CD14-positive monocyte (primary cell): ENCODE measurements at regions not wholly inside any gene's neighbourhood (a gene's known extent, or its start where the extent isn't known, plus 50 kb on each side); places are given as distances from the start of the nearest gene placed in this dataset.

Source experiments
- DNase-seq, 3 donors: peaks; one replicate each; pipeline ENCODE4 v3.0.0-alpha.2; 2011 to 2022
- H2AFZ ChIP-seq: 2 replicates; pipeline ENCODE4 v1.6.0; 2012; ENCODE audit warnings: mild to moderate bottlenecking, low read depth, low read length, inconsistent platforms; ENCODE audit not compliant: insufficient read depth, poor library complexity, severe bottlenecking
- H3K27ac ChIP-seq, 2 donors: 1 replicate in 1 of 2; 2 replicates in 1 of 2; pipeline ENCODE4 v1.5.1; 2012 to 2013; ENCODE audit warnings: low read length in 2 of 2, control low read depth in 1 of 2, inconsistent platforms in 1 of 2, low read depth in 1 of 2, mild to moderate bottlenecking in 1 of 2
- H3K27me3 ChIP-seq, 2 donors: one replicate each; pipeline versions ENCODE4 v1.6.0 to v1.6.1; 2011 to 2013; ENCODE audit warnings: low read length in 2 of 2; ENCODE audit not compliant: control insufficient read depth in 2 of 2, insufficient read depth in 2 of 2
- H3K36me3 ChIP-seq, 2 donors: replicated peaks in 1 of 2; 1 replicate in 1 of 2; 2 replicates in 1 of 2; pipeline versions ENCODE4 v1.5.1 to v1.6.1; 2012 to 2013; ENCODE audit warnings: low read length in 2 of 2, control low read depth in 1 of 2, inconsistent platforms in 1 of 2, mild to moderate bottlenecking in 1 of 2; ENCODE audit not compliant: insufficient read depth in 2 of 2, control insufficient read depth in 1 of 2
- H3K4me1 ChIP-seq, 2 donors: 1 replicate in 1 of 2; 2 replicates in 1 of 2; pipeline versions ENCODE4 v1.5.1 to v1.6.1; 2012 to 2013; ENCODE audit warnings: low read length in 2 of 2, control low read depth in 1 of 2, inconsistent platforms in 1 of 2, mild to moderate bottlenecking in 1 of 2, moderate library complexity in 1 of 2; ENCODE audit not compliant: insufficient read depth in 2 of 2, control insufficient read depth in 1 of 2
- H3K4me2 ChIP-seq: replicated peaks from 2 replicates; pipeline ENCODE3; 2012; ENCODE audit warnings: low read length, moderate library complexity, mild to moderate bottlenecking; ENCODE audit not compliant: poor library complexity, severe bottlenecking; ENCODE audit errors: extremely low read depth
- H3K4me3 ChIP-seq, 3 experiments: fragments of 200-600 bp in 1 of 3; sonication (generic) in 1 of 3; replicated peaks in 1 of 3; 1 replicate in 2 of 3; 2 replicates in 1 of 3; pipeline ENCODE4 v1.5.1; 2011 to 2013; ENCODE audit warnings: low read length in 3 of 3, mild to moderate bottlenecking in 3 of 3, control low read depth in 2 of 3, low read depth in 2 of 3, inconsistent platforms in 1 of 3, moderate library complexity in 1 of 3
- H3K79me2 ChIP-seq: 2 replicates; pipeline ENCODE4 v1.6.0; 2012; ENCODE audit warnings: mild to moderate bottlenecking, control low read depth, inconsistent platforms, low read length, moderate library complexity; ENCODE audit not compliant: insufficient read depth
- H3K9ac ChIP-seq: 2 replicates; pipeline ENCODE4 v1.6.0; 2017; ENCODE audit warnings: low read length, mild to moderate bottlenecking; ENCODE audit not compliant: insufficient read depth, poor library complexity, severe bottlenecking
- H3K9me3 ChIP-seq, 2 donors: replicated peaks in 1 of 2; 1 replicate in 1 of 2; 2 replicates in 1 of 2; pipeline versions ENCODE4 v1.5.1 to v1.6.1; 2012 to 2013; ENCODE audit warnings: low read length in 2 of 2, control low read depth in 1 of 2; ENCODE audit not compliant: control insufficient read depth in 1 of 2, insufficient read depth in 1 of 2
- H4K20me1 ChIP-seq: 2 replicates; pipeline ENCODE4 v1.6.0; 2012; ENCODE audit warnings: mild to moderate bottlenecking, low read length, control low read depth, moderate library complexity; ENCODE audit not compliant: insufficient read depth
- H3K27ac Mint-ChIP-seq, 7 donors: one replicate each; pipeline ENCODE4 v1.8.0; 2020; ENCODE audit warnings: mild to moderate bottlenecking in 7 of 7, mixed read lengths in 7 of 7, moderate library complexity in 6 of 7, inconsistent platforms in 2 of 7
- H3K27me3 Mint-ChIP-seq, 3 donors: one replicate each; pipeline ENCODE4 v1.8.0; 2021 to 2022; ENCODE audit warnings: low read depth in 3 of 3, mild to moderate bottlenecking in 3 of 3, mixed read lengths in 3 of 3, moderate library complexity in 3 of 3, inconsistent platforms in 1 of 3
- H3K36me3 Mint-ChIP-seq, 2 donors: one replicate each; pipeline ENCODE4 v1.8.0; 2020; ENCODE audit warnings: mixed read lengths in 2 of 2, inconsistent platforms in 1 of 2, mild to moderate bottlenecking in 1 of 2
- H3K4me1 Mint-ChIP-seq: one replicate; pipeline ENCODE4 v1.8.0; 2020; ENCODE audit warnings: mild to moderate bottlenecking, mixed read lengths
- H3K4me3 Mint-ChIP-seq, 2 donors: one replicate each; pipeline ENCODE4 v1.8.0; 2020; ENCODE audit warnings: mild to moderate bottlenecking in 2 of 2, mixed read lengths in 2 of 2, moderate library complexity in 1 of 2
- H3K9me3 Mint-ChIP-seq, 7 donors: one replicate each; pipeline ENCODE4 v1.8.0; 2020 to 2022; ENCODE audit warnings: mixed read lengths in 7 of 7, mild to moderate bottlenecking in 6 of 7, moderate library complexity in 6 of 7, inconsistent platforms in 2 of 7
- WGBS: methylation state at CpG from one replicate; pipeline ENCODE4 v1.1.5; 2013; ENCODE audit warnings: missing lambda C conversion rate; ENCODE audit not compliant: insufficient coverage; 5-methylcytosine and 5-hydroxymethylcytosine counted together
- intact Hi-C, 2 donors: fragments of 100-400 bp; cut with micrococcal nuclease; formaldehyde crosslinking; loops; one replicate each; pipeline versions ENCODE4 v1.15.0 to v1.15.1; 2023
- TF ChIP-seq, protein P1 (sequence below): fragments of 200-600 bp; IDR thresholded peaks from one replicate; pipeline ENCODE4 v1.8.0; 2022; ENCODE audit warnings: antibody characterized with exemption, mild to moderate bottlenecking

DNA sequence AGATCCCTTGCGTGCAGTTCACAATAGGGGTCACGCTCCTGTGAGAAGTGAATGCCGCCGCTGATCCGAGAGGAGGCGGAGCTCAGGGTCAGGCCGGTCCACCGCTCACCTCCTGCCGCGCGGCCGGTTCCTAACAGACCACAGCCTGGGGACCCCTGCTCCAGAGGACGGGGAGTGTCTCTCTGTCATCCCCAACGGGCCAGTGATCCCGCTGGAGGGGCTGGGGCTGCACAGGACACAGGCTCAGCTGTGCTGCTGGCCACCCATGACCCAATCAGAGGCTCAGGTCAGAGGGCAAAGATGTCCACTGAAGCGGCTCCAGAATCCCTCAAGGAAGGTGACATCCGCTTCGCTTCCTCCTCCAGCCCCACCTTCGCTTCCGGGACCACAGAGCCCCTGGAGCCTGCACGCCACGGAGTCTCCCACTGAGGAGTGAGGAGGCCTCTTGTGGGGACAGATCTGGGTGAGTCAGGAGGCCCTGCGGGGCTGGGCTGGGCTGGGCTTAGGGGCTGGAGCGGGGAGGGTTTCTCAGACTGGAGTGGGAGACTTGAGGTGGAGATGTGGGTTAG, 115.4 kb downstream of the METRNL start:
- Mint-ChIP-seq H3K4me3 (peak overlapping the region; percentile 11 to 54), H3K27me3 (peaks cover 0 to 7% (median 6%) of the 10 kb centered on the region in 3 donors), H3K36me3 (peaks cover 0 to 3% of the 10 kb centered on the region in 2 donors), H3K27ac (peak overlapping the region in 6 of 7 donors; percentile 24 to 86 (median 71)), H3K9me3 (peaks cover 0 to 3% (median under 1%) of the 10 kb centered on the region in 7 donors), H3K4me1 (peaks cover 54% of the 10 kb centered on the region)
- H3K4me3 ChIP-seq: no peak overlapping the region
- no peaks in the 10 kb centered on the region for H3K79me2 ChIP-seq
- TF ChIP-seq, protein P1, sequence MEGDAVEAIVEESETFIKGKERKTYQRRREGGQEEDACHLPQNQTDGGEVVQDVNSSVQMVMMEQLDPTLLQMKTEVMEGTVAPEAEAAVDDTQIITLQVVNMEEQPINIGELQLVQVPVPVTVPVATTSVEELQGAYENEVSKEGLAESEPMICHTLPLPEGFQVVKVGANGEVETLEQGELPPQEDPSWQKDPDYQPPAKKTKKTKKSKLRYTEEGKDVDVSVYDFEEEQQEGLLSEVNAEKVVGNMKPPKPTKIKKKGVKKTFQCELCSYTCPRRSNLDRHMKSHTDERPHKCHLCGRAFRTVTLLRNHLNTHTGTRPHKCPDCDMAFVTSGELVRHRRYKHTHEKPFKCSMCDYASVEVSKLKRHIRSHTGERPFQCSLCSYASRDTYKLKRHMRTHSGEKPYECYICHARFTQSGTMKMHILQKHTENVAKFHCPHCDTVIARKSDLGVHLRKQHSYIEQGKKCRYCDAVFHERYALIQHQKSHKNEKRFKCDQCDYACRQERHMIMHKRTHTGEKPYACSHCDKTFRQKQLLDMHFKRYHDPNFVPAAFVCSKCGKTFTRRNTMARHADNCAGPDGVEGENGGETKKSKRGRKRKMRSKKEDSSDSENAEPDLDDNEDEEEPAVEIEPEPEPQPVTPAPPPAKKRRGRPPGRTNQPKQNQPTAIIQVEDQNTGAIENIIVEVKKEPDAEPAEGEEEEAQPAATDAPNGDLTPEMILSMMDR: no peak
- no peak overlapping the region for H2AFZ ChIP-seq
- H3K4me2 ChIP-seq: no peak overlapping the region
- H4K20me1 ChIP-seq: no peaks in the 10 kb centered on the region
- H3K36me3 ChIP-seq: no peaks in the 10 kb centered on the region
- H3K27ac ChIP-seq: no peak overlapping the region
- intact Hi-C loops: no loop called here
- peak in 2 of 3 donors; percentile 15 to 74 for DNase-seq
- no peaks in the 10 kb centered on the region for H3K9me3 ChIP-seq
- H3K4me1 ChIP-seq: peaks cover 37 to 65% of the 10 kb centered on the region in 2 donors
- no peaks in the 10 kb centered on the region for H3K27me3 ChIP-seq
- WGBS: 84% methylated on average over 17 of the region's 24 CpGs
- no peak overlapping the region for H3K9ac ChIP-seq

GRCh38 chr17:83195330-83196023, 116.1 kb downstream of the METRNL start:
- H3K27me3 ChIP-seq: no peaks in the 10 kb centered on the region
- no peaks in the 10 kb centered on the region for H3K36me3 ChIP-seq
- H3K27ac ChIP-seq: no peak overlapping the region
- H3K9ac ChIP-seq: no peak overlapping the region
- Mint-ChIP-seq H3K27me3 (peaks cover 0 to 7% (median 6%) of the 10 kb centered on the region in 3 donors), H3K27ac (peak overlapping the region in 5 of 7 donors; percentile 24 to 86 (median 73)), H3K9me3 (peaks cover 0 to 3% (median 0%) of the 10 kb centered on the region in 7 donors), H3K4me1 (peaks cover 60% of the 10 kb centered on the region), H3K36me3 (peaks cover 0 to 3% of the 10 kb centered on the region in 2 donors), H3K4me3 (peak overlapping the region in 1 of 2 donors; percentile 54)
- peaks cover 44 to 68% of the 10 kb centered on the region in 2 donors for H3K4me1 ChIP-seq
- TF ChIP-seq, protein P1: no peak
- no peak overlapping the region for H3K4me3 ChIP-seq
- intact Hi-C loops: no loop called here
- H3K9me3 ChIP-seq: no peaks in the 10 kb centered on the region
- H3K4me2 ChIP-seq: no peak overlapping the region
- no peaks in the 10 kb centered on the region for H4K20me1 ChIP-seq
- no peak overlapping the region for H2AFZ ChIP-seq
- DNase-seq: no peak
- WGBS: 90% methylated on average over 14 of the region's 20 CpGs
- H3K79me2 ChIP-seq: no peaks in the 10 kb centered on the region
